WI38 (cell line): ENCODE measurements at regions not wholly inside any gene's neighbourhood (a gene's known extent, or its start where the extent isn't known, plus 50 kb on each side); places are given as distances from the start of the nearest gene placed in this dataset.

Source experiments
- H3K4me3 ChIP-seq: 2 replicates; pipeline ENCODE4 v1.5.1; 2011; ENCODE audit warnings: low read depth, mild to moderate bottlenecking, control low read depth, low read length
- CTCF ChIP-seq: IDR thresholded peaks from 2 replicates; pipeline ENCODE4 v1.5.1; 2012; ENCODE audit warnings: low read depth, mild to moderate bottlenecking, control low read depth, low read length

DNA sequence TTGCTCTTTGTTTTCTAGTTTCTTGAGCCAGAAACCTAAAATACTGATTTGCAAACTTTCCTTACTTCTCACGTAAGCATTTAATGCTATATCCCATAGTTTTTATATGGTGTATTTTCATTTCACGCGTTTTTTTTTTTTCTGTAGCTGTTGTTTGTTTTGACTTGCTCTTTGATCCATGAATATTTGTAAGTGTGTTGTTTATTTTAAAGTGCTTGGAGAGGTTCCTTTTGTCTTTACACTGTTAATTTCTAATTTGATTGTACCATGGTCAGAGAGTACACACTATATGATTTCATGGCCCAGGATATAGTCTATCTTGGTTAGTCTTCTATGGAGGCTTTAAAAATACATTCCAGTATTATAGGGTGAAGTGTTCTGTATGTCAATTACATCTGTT lies 84.8 kb upstream of the RNF217 start:
- no peak overlapping the region for H3K4me3 ChIP-seq
- TF ChIP-seq CTCF = no peak

DNA sequence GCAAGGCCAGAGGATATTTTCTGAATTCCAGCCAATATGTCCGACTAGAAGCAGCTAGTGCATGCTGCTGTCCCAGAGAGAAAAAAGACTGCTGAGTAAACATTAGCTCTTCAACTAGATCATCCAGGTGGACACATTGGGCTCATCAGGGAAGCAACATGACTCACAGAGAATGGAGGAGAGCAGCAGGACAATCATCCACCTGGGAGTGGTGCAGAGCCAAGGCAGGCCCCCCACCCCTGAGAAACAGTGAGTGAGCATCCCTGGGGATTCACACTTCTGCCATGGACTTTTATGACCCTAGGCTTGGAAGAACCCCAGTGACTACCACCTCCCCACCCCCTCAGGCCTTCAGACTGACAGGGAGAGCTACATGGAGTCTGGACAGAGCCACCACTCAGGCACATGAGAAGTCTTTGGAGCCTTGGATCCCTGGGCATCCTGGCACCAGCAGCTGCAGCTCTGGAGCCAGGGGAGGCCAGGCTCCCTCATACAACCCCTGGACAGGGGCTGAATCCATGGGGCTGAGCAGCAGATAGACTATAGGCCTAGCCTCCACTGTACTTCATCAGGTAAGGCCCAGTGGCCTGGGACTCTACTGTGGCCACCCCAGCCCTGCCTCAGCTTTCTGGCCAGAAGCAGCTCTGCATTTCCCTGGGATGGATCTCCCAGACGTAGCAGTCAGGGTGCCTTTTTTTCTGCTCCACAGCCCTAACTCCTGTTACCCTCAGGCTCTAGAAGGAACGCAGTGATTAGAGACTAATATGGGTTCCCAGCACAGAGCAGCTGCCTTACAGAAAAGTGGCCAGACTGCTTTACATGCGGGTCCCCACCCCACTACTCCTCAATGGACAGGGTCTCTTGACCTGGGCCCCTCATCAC lies 82.9 kb upstream of the RNF217 start:
- no peak for TF ChIP-seq CTCF
- H3K4me3 ChIP-seq = no peak overlapping the region

DNA sequence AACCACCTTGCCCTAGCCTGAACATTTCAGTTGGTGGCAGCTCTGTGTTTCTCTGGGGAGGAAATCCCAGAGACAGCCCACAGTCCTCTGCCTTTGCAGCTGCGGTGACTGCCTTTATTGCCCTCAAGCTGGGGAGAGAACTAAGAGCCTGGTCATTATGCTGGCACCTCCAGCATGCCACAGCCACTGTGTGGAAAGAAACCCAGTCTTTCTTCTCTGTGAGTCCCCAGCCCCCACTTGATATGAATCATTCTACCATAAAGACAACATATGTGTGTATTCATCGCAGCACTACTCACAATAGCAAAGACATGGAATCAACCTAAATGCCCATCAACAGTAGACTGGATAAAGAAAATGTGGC lies 82.3 kb upstream of the RNF217 start:
- TF ChIP-seq CTCF = no peak
- H3K4me3 ChIP-seq = no peak overlapping the region

GRCh38 chr6:124881898-124882578 lies 80.2 kb upstream of the RNF217 start:
- H3K4me3 ChIP-seq = no peak overlapping the region
- TF ChIP-seq CTCF = no peak

DNA sequence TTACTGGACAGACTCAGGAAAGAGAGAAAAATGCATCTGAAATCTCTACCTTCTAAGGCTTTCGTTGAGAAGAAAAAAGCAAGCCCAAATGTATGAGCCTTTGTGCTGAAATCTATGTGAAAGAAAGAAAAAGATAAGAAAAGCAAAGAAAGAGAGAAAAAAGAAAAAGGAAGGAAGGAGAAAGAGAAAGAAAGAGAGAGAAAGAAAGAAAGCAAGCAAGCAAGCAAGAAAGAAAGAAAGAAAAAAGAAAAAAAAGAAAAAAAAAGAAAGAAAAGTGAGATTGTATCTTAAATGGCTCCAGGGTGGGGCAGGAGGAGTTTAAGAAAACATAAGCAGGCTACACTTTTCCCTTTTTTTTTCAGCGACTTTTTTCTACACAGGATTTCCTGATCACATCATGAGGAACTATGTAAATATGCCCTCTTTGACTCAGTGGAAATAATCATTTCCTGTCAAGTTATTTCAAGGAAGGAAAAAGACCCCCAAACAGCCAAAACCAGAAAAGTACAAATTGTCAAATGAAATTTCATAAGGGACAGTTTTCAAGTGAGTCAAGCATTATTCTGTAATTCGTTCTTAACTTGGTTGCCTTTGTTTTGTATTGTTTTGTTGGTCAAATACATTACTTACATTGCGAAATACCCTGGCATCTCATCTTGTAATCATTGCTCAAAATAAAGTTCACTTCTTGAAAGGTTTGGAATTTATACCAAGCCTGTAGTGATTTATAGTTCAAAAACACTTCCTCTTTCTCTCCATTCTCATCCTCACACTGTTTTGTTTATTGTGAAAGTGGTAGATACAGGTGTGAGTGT lies 79.5 kb upstream of the RNF217 start:
- H3K4me3 ChIP-seq = no peak overlapping the region
- no peak for TF ChIP-seq CTCF

- H3K4me3 ChIP-seq = no peak overlapping the region
- TF ChIP-seq CTCF = no peak
Measured at GRCh38 chr6:124885171-124885570, 77.1 kb upstream of the RNF217 start.
